ENCODE measurements at regions not wholly inside any gene's neighbourhood (a gene's known extent, or its start where the extent isn't known, plus 50 kb on each side); places are given as distances from the start of the nearest gene placed in this dataset.

DNA sequence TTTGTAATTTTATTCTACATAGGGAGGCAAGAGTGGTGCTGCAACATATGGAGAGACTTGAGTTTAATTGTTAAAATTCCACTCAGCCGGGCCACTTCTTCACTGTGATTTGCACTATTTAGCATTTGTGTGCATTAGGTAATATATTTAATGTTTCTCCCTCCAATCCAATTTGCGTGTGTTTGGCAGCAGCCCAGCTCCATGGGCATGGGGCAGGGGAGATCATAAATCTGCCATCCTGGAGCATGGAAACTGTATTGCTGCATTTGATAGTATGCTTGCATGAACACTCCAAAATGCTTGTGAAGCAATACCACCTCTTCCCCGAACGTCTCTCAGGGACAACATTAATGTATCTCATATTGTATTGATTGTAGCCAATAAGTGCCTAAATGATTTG is 339.1 kb upstream of the RBFOX1 start:
- no peak overlapping the region for H3K23ac ChIP-seq (ENCODE audit: low read length)
- no peak overlapping the region for H4K8ac ChIP-seq (ENCODE audit: low read depth, low read length)
- no peak overlapping the region for H2BK120ac ChIP-seq (ENCODE audit: insufficient read depth, low read length, poor library complexity)
- no peaks in the 10 kb centered on the region for H3K79me1 ChIP-seq (ENCODE audit: low read length)
- no peak overlapping the region for H3K4ac ChIP-seq (ENCODE audit: low read depth, low read length)
- no peak overlapping the region for H4K91ac ChIP-seq (ENCODE audit: low read depth, low read length)
- no peak overlapping the region for H3K14ac ChIP-seq (ENCODE audit: low read length)
- no peaks in the 10 kb centered on the region for H3K27me3 ChIP-seq (ENCODE audit: insufficient read depth, low read length)
- H2BK5ac ChIP-seq (ENCODE audit: low read depth, low read length, poor library complexity): no peak overlapping the region
- H4K12ac ChIP-seq (ENCODE audit: low read depth, low read length): no peak overlapping the region
- no peak for DNase-seq
- H3K9me3 ChIP-seq (ENCODE audit: insufficient read depth, low read depth, low read length): no peaks in the 10 kb centered on the region
- H3K18ac ChIP-seq (ENCODE audit: low read length): no peak overlapping the region
- no peak overlapping the region for H3K9ac ChIP-seq (ENCODE audit: low read length)
- H3K4me3 ChIP-seq (ENCODE audit: low read depth, low read length): no peak overlapping the region
- WGBS (ENCODE audit: extremely low coverage, insufficient coverage, insufficient read length): no CpG with 5 or more reads among the region's 4 CpGs
- no peak overlapping the region for H2AFZ ChIP-seq (ENCODE audit: insufficient read depth, low read length, poor library complexity)
- no peak overlapping the region for H2BK12ac ChIP-seq (ENCODE audit: low read length)
- no peak overlapping the region for H2AK5ac ChIP-seq (ENCODE audit: low read length)
- H3K4me1 ChIP-seq (ENCODE audit: control insufficient read depth in 1 of 2, insufficient read depth in 2 of 2, low read length in 2 of 2): no peaks in the 10 kb centered on the region
- H3K4me2 ChIP-seq (ENCODE audit: low read length): no peak overlapping the region
- H3K36me3 ChIP-seq (ENCODE audit: control insufficient read depth in 1 of 2, insufficient read depth in 2 of 2, low read length in 2 of 2): no peaks in the 10 kb centered on the region
- H3K79me2 ChIP-seq (ENCODE audit: control insufficient read depth, insufficient read depth, low read length, poor library complexity): no peaks in the 10 kb centered on the region
- H3K27ac ChIP-seq (ENCODE audit: low read depth, low read length): no peak overlapping the region

DNA sequence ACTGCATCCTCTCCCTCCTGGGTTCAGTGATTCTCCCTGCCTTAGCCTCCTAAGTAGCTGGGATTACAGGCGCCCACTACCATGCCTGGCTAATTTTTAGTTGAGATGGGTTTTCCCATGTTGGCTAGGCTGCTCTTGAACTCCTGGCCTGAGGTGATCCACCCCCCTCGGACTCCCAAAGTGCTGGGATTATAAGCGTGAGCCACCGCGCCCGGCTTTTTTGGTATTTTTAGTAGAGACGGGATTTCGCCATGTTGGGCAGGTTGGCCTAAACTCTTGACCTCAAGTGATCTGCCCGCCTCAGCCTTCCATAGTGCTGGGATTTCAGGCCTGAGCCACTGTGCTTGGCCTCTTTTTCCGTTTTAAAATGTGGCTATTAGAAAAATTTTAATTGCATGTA is 343.8 kb upstream of the RBFOX1 start:
- Histone ChIP-seq H3K27ac (ENCODE audit: low read depth, low read length) (no peak overlapping the region), H3K23ac (ENCODE audit: low read length) (no peak overlapping the region), H3K36me3 (ENCODE audit: control insufficient read depth in 1 of 2, insufficient read depth in 2 of 2, low read length in 2 of 2) (no peaks in the 10 kb centered on the region), H4K12ac (ENCODE audit: low read depth, low read length) (no peak overlapping the region), H3K4me3 (ENCODE audit: low read depth, low read length) (no peak overlapping the region), H3K4ac (ENCODE audit: low read depth, low read length) (no peak overlapping the region), H3K18ac (ENCODE audit: low read length) (no peak overlapping the region), H2AK5ac (ENCODE audit: low read length) (no peak overlapping the region), H3K79me2 (ENCODE audit: control insufficient read depth, insufficient read depth, low read length, poor library complexity) (no peaks in the 10 kb centered on the region), H3K14ac (ENCODE audit: low read length) (no peak overlapping the region), H2BK5ac (ENCODE audit: low read depth, low read length, poor library complexity) (no peak overlapping the region), H3K4me1 (ENCODE audit: control insufficient read depth in 1 of 2, insufficient read depth in 2 of 2, low read length in 2 of 2) (no peaks in the 10 kb centered on the region), H2BK120ac (ENCODE audit: insufficient read depth, low read length, poor library complexity) (no peak overlapping the region), H2AFZ (ENCODE audit: insufficient read depth, low read length, poor library complexity) (no peak overlapping the region), H3K27me3 (ENCODE audit: insufficient read depth, low read length) (no peaks in the 10 kb centered on the region), H3K4me2 (ENCODE audit: low read length) (no peak overlapping the region), H3K79me1 (ENCODE audit: low read length) (no peaks in the 10 kb centered on the region), H2BK12ac (ENCODE audit: low read length) (no peak overlapping the region), H3K9ac (ENCODE audit: low read length) (no peak overlapping the region), H4K8ac (ENCODE audit: low read depth, low read length) (no peak overlapping the region), H4K91ac (ENCODE audit: low read depth, low read length) (no peak overlapping the region), H3K9me3 (ENCODE audit: insufficient read depth, low read depth, low read length) (no peaks in the 10 kb centered on the region)
- no peak for DNase-seq
- WGBS (ENCODE audit: extremely low coverage, insufficient coverage, insufficient read length): no CpG with 5 or more reads among the region's 10 CpGs

- H3K79me2 ChIP-seq (ENCODE audit: control insufficient read depth, insufficient read depth, low read length, poor library complexity): no peaks in the 10 kb centered on the region
- DNase-seq: peak in 1 of 2 donors; percentile 6
- H2BK5ac ChIP-seq (ENCODE audit: low read depth, low read length, poor library complexity): no peak overlapping the region
- no peak overlapping the region for H3K18ac ChIP-seq (ENCODE audit: low read length)
- H3K4me2 ChIP-seq (ENCODE audit: low read length): no peak overlapping the region
- H3K4ac ChIP-seq (ENCODE audit: low read depth, low read length): no peak overlapping the region
- no peak overlapping the region for H2AFZ ChIP-seq (ENCODE audit: insufficient read depth, low read length, poor library complexity)
- no peak overlapping the region for H3K4me3 ChIP-seq (ENCODE audit: low read depth, low read length)
- H3K27me3 ChIP-seq (ENCODE audit: insufficient read depth, low read length): no peaks in the 10 kb centered on the region
- H3K9ac ChIP-seq (ENCODE audit: low read length): no peak overlapping the region
- no peaks in the 10 kb centered on the region for H3K9me3 ChIP-seq (ENCODE audit: insufficient read depth, low read depth, low read length)
- H3K14ac ChIP-seq (ENCODE audit: low read length): no peak overlapping the region
- peaks cover 3 to 7% of the 10 kb centered on the region in 2 experiments for H3K4me1 ChIP-seq (ENCODE audit: control insufficient read depth in 1 of 2, insufficient read depth in 2 of 2, low read length in 2 of 2)
- H3K79me1 ChIP-seq (ENCODE audit: low read length): peaks cover 6% of the 10 kb centered on the region
- peak overlapping the region; percentile 82 for H4K91ac ChIP-seq (ENCODE audit: low read depth, low read length)
- H2AK5ac ChIP-seq (ENCODE audit: low read length): no peak overlapping the region
- peak overlapping the region; percentile 68 for H2BK120ac ChIP-seq (ENCODE audit: insufficient read depth, low read length, poor library complexity)
- H4K8ac ChIP-seq (ENCODE audit: low read depth, low read length): peak overlapping the region; percentile 69
- peak overlapping the region; percentile 77 for H3K27ac ChIP-seq (ENCODE audit: low read depth, low read length)
- H2BK12ac ChIP-seq (ENCODE audit: low read length): peak overlapping the region; percentile 94
- no peaks in the 10 kb centered on the region for H3K36me3 ChIP-seq (ENCODE audit: control insufficient read depth in 1 of 2, insufficient read depth in 2 of 2, low read length in 2 of 2)
- WGBS (ENCODE audit: extremely low coverage, insufficient coverage, insufficient read length): no CpG with 5 or more reads among the region's 8 CpGs
- H4K12ac ChIP-seq (ENCODE audit: low read depth, low read length): no peak overlapping the region
- no peak overlapping the region for H3K23ac ChIP-seq (ENCODE audit: low read length)
These were observed 354.7 kb upstream of the RBFOX1 start for GRCh38 chr16:6977916-6978315.

GRCh38 chr16:6977291-6977690 is 355.4 kb upstream of the RBFOX1 start:
- H3K9me3 ChIP-seq (ENCODE audit: insufficient read depth, low read depth, low read length): no peaks in the 10 kb centered on the region

More at GRCh38 chr16:6977291-6977690, 355.4 kb upstream of the RBFOX1 start:
- peaks cover 3 to 7% of the 10 kb centered on the region in 2 experiments for H3K4me1 ChIP-seq (ENCODE audit: control insufficient read depth in 1 of 2, insufficient read depth in 2 of 2, low read length in 2 of 2)
- H3K79me2 ChIP-seq (ENCODE audit: control insufficient read depth, insufficient read depth, low read length, poor library complexity): no peaks in the 10 kb centered on the region
- no peak overlapping the region for H3K23ac ChIP-seq (ENCODE audit: low read length)
- H4K8ac ChIP-seq (ENCODE audit: low read depth, low read length): peak overlapping the region; percentile 86
- H3K27me3 ChIP-seq (ENCODE audit: insufficient read depth, low read length): no peaks in the 10 kb centered on the region
- peaks cover 6% of the 10 kb centered on the region for H3K79me1 ChIP-seq (ENCODE audit: low read length)
- H3K4ac ChIP-seq (ENCODE audit: low read depth, low read length): no peak overlapping the region
- peak overlapping the region; percentile 88 for H2BK12ac ChIP-seq (ENCODE audit: low read length)
- no CpG with 5 or more reads among the region's 7 CpGs for WGBS (ENCODE audit: extremely low coverage, insufficient coverage, insufficient read length)
- H4K12ac ChIP-seq (ENCODE audit: low read depth, low read length): peak overlapping the region; percentile 57
- H3K36me3 ChIP-seq (ENCODE audit: control insufficient read depth in 1 of 2, insufficient read depth in 2 of 2, low read length in 2 of 2): no peaks in the 10 kb centered on the region
- H3K27ac ChIP-seq (ENCODE audit: low read depth, low read length): peak overlapping the region; percentile 77
- peak overlapping the region; percentile 68 for H2BK120ac ChIP-seq (ENCODE audit: insufficient read depth, low read length, poor library complexity)
- H2AK5ac ChIP-seq (ENCODE audit: low read length): no peak overlapping the region
- H3K18ac ChIP-seq (ENCODE audit: low read length): no peak overlapping the region
- no peak overlapping the region for H3K9ac ChIP-seq (ENCODE audit: low read length)
- H3K14ac ChIP-seq (ENCODE audit: low read length): no peak overlapping the region
- H2BK5ac ChIP-seq (ENCODE audit: low read depth, low read length, poor library complexity): peak overlapping the region; percentile 81
- H4K91ac ChIP-seq (ENCODE audit: low read depth, low read length): peak overlapping the region; percentile 75
- H2AFZ ChIP-seq (ENCODE audit: insufficient read depth, low read length, poor library complexity): no peak overlapping the region
- no peak overlapping the region for H3K4me2 ChIP-seq (ENCODE audit: low read length)
- no peak overlapping the region for H3K4me3 ChIP-seq (ENCODE audit: low read depth, low read length)
- DNase-seq: peak; percentile 42 to 71
